Thyroid gland (tissue), 4 donors: ENCODE measurements at regions not wholly inside any gene's neighbourhood (a gene's known extent, or its start where the extent isn't known, plus 50 kb on each side); places are given as distances from the start of the nearest gene placed in this dataset.

Experiments used
- DNase-seq, 2 donors: peaks; one replicate each; pipeline ENCODE4 v3.0.0-alpha.2; 2019
- H3K27ac ChIP-seq, 3 donors: fragments of 200-600 bp; sonication (generic); 1 replicate in 2 of 3; 2 replicates in 1 of 3; pipeline ENCODE4 v1.5.1; 2016 to 2019; ENCODE audit warnings: mild to moderate bottlenecking in 1 of 3, moderate library complexity in 1 of 3
- H3K27me3 ChIP-seq: fragments of 200-600 bp; sonication (generic); one replicate; pipeline ENCODE4 v1.5.1; 2019
- H3K36me3 ChIP-seq, 2 donors: fragments of 200-600 bp; sonication (generic); one replicate each; pipeline ENCODE4 v1.5.1; 2016 to 2019
- H3K4me1 ChIP-seq, 2 donors: fragments of 200-600 bp; sonication (generic); one replicate each; pipeline ENCODE4 v1.5.1; 2017 to 2019
- H3K4me3 ChIP-seq, 3 donors: fragments of 200-600 bp; sonication (generic); replicated peaks in 1 of 3; 1 replicate in 2 of 3; 2 replicates in 1 of 3; pipeline ENCODE4 v1.5.1; 2016; ENCODE audit warnings: mild to moderate bottlenecking in 1 of 3
- H3K9me3 ChIP-seq: fragments of 200-600 bp; sonication (generic); one replicate; pipeline ENCODE4 v1.5.1; 2017
- CTCF ChIP-seq, 6 experiments: fragments of 200-600 bp in 3 of 6; fragments of 450-650 bp in 3 of 6; sonication (generic) in 3 of 6; IDR thresholded peaks; one replicate each; pipeline ENCODE4 v1.5.1; 2016 to 2019; ENCODE audit warnings: antibody characterized with exemption in 6 of 6, mild to moderate bottlenecking in 2 of 6, inconsistent platforms in 1 of 6, moderate library complexity in 1 of 6
- POLR2A ChIP-seq, 2 donors: fragments of 450-650 bp; IDR thresholded peaks; one replicate each; pipeline ENCODE4 v1.6.1; 2017; ENCODE audit warnings: antibody characterized with exemption in 2 of 2, mild to moderate bottlenecking in 2 of 2, moderate library complexity in 1 of 2
- WGBS, 2 donors: methylation state at CpG; one replicate each; pipeline ENCODE4 v1.1.5; 2017; 5-methylcytosine and 5-hydroxymethylcytosine counted together
- intact Hi-C: fragments of 100-400 bp; cut with DNase I; formaldehyde crosslinking; loops from one replicate; pipeline ENCODE4 v1.15.1; 2023

- no peaks in the 10 kb centered on the region for H3K9me3 ChIP-seq
- no peak overlapping the region for H3K27ac ChIP-seq
- H3K27me3 ChIP-seq = no peaks in the 10 kb centered on the region
- intact Hi-C loops = no loop called here
- H3K4me1 ChIP-seq = no peaks in the 10 kb centered on the region
- no peaks in the 10 kb centered on the region for H3K36me3 ChIP-seq
- no peak overlapping the region for H3K4me3 ChIP-seq
- 86 to 93% methylated on average over 10 of the region's 10 CpGs for WGBS, 2 donors
- TF ChIP-seq POLR2A (IDR thresholded peaks at IDR 0.05) = no peak
- no peak for TF ChIP-seq CTCF (IDR thresholded peaks at IDR 0.05)
- DNase-seq = no peak
Measured at GRCh38 chr21:19261731-19262376, 858.3 kb upstream of the TMPRSS15 start.

- intact Hi-C loops = no loop called here
- no peak for DNase-seq
- Histone ChIP-seq H3K4me1 (no peaks in the 10 kb centered on the region), H3K36me3 (no peaks in the 10 kb centered on the region), H3K27ac (no peak overlapping the region), H3K9me3 (no peaks in the 10 kb centered on the region), H3K27me3 (no peaks in the 10 kb centered on the region), H3K4me3 (no peak overlapping the region)
- 83 to 86% methylated on average over 3 of the region's 3 CpGs for WGBS, 2 donors
- TF ChIP-seq POLR2A (IDR thresholded peaks at IDR 0.05) (no peak), CTCF (IDR thresholded peaks at IDR 0.05) (no peak)
Measured at GRCh38 chr21:19266636-19267035, 863.1 kb upstream of the TMPRSS15 start.

- intact Hi-C loops = no loop called here
- H3K36me3 ChIP-seq = no peaks in the 10 kb centered on the region
- 59 to 68% methylated on average over 3 of the region's 3 CpGs for WGBS, 2 donors
Measured at GRCh38 chr21:19268686-19269085, 865.1 kb upstream of the TMPRSS15 start.

GRCh38 chr21:19275065-19275464 is 871.5 kb upstream of the TMPRSS15 start:
- intact Hi-C loops = no loop called here
- Histone ChIP-seq H3K36me3 (no peaks in the 10 kb centered on the region), H3K4me1 (no peaks in the 10 kb centered on the region), H3K4me3 (no peak overlapping the region), H3K9me3 (no peaks in the 10 kb centered on the region), H3K27me3 (no peaks in the 10 kb centered on the region), H3K27ac (no peak overlapping the region)
- DNase-seq = no peak
- WGBS, 2 donors = 88 to 92% methylated on average over 2 of the region's 2 CpGs
- TF ChIP-seq POLR2A (IDR thresholded peaks at IDR 0.05) = no peak
- no peak for TF ChIP-seq CTCF (IDR thresholded peaks at IDR 0.05)

More at GRCh38 chr21:19268686-19269085, 865.1 kb upstream of the TMPRSS15 start:
- no peaks in the 10 kb centered on the region for H3K4me1 ChIP-seq
- DNase-seq = no peak
- H3K27ac ChIP-seq = no peak overlapping the region
- no peak overlapping the region for H3K4me3 ChIP-seq
- no peaks in the 10 kb centered on the region for H3K9me3 ChIP-seq
- TF ChIP-seq POLR2A (IDR thresholded peaks at IDR 0.05) = no peak
- TF ChIP-seq CTCF (IDR thresholded peaks at IDR 0.05) = no peak
- no peaks in the 10 kb centered on the region for H3K27me3 ChIP-seq

GRCh38 chr21:19276665-19277064 is 873.1 kb upstream of the TMPRSS15 start:
- intact Hi-C loops = no loop called here
- DNase-seq = no peak
- Histone ChIP-seq H3K9me3 (no peaks in the 10 kb centered on the region), H3K27me3 (no peaks in the 10 kb centered on the region), H3K27ac (no peak overlapping the region), H3K36me3 (no peaks in the 10 kb centered on the region), H3K4me1 (no peaks in the 10 kb centered on the region), H3K4me3 (no peak overlapping the region)
- WGBS, 2 donors = 31 to 59% methylated on average over 4 of the region's 4 CpGs
- TF ChIP-seq POLR2A (IDR thresholded peaks at IDR 0.05) (no peak), CTCF (IDR thresholded peaks at IDR 0.05) (no peak)
